NOMO-1 treated with DMSO at 0.1 percent for 48 hours (cell line): ENCODE measurements at regions not wholly inside any gene's neighbourhood (a gene's known extent, or its start where the extent isn't known, plus 50 kb on each side); places are given as distances from the start of the nearest gene placed in this dataset.
A peak's percentile ranks its signal among the peaks of the same experiment; 100 is the strongest.

Source experiments
- DNase-seq: peaks from one replicate; lab custom pipeline; 2025; ENCODE audit not compliant: unreplicated experiment; lab: John Stamatoyannopoulos, UW

DNA sequence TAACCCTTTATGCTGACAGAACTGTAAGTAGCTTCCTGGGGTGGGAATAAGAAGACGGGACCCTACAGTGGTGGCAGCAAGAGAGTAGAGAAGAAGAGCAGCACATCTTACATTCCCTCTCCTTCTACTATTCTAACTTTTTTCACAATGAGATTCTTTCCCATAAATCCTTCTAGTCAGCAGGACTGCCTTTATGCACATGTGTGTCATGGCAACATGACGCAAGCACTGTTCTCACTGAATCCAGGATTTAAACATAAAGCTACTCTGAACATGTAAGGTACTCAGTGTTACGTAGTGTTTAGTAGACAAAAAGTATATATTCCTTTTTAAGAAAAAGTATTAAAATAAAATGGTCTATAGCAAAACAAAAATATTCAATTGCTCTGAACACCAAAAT, 309.7 kb upstream of the LYPLAL1 start:
- no peak for DNase-seq

DNA sequence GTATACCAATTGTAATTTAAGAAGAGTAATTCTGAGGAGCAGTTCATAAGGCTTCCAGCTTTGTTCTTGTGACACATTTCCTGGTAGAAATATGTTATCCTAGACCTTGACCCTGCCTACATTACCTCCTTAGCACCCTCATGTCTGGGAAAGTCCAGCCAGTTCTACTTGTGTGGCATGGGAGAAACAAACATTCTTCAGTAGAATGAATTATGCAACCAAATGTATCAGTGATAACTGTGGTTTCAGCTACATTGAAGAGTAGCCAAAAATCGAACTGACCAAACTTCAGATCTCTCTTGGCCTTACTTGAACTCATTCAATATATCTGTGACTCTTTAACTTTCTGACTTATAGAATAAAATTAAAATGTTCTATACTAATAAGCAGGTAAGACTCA, 308.1 kb upstream of the LYPLAL1 start:
- DNase-seq: no peak

DNA sequence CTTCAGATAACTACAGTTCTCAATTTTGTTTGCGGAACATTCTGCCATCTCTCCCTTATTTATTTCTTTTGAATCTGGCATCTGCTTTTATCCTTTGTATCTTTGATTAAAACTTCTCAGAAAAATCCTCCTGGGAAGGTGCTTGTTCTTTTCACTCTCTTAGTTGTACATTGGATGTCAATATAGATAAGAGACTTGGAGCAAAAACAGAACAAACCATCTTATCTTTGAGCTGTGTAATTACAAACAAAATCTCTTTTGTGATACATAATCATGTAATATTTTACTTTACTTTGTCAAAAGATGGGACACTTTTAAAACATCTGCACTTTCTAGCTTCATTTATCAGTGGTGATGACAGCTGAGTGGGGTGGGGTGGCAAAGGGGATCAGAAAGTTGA, 307.2 kb upstream of the LYPLAL1 start:
- no peak for DNase-seq

DNA sequence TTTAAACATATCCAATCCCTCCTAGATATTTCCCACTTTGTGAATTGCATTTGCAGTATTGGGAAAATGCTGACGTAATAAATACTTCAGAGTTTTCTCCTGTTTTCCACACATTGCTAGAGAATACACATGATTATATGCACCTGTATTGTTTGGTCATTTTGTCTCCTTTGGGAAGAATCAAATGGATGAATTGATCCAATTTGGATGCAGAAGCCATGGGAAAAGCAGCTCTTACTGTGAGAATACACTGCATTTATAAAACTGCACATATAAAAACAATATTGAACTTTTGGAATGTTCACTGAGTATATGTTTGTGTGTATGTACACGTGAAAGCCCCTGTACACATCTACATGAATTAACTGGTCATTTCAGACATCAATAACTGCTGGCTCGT, 306.6 kb upstream of the LYPLAL1 start:
- DNase-seq: no peak

DNA sequence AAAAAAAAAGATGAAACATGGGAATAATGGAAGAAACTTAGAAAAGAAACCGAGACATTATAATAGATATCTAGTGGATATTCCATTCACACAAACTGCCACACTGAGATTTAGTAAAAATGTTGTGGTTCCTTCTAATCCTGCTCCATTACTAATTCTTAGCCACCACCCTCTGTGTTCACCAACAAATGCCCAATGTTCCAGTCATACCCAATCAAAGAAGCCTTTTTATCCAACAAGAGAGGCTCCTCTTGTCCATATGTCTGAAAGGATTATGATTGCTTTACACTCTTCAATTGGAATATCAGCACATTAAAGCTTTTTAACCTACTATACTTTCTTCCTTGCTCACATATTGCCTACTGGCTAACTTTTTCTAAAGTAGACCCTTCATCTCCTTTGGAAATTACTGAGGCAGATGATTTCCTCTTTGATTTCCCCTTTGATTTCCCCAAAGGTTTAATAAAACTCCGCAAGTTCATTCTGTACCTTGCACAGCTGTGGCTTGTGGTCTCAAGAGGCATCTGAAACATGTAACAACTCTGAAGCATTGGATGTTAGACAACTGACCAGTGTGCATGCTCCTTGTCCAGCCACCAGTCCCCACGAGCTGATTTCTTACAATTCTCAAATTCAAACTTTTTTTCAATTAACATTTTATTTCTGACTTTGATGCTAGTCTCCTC, 305.6 kb upstream of the LYPLAL1 start:
- no peak for DNase-seq

DNA sequence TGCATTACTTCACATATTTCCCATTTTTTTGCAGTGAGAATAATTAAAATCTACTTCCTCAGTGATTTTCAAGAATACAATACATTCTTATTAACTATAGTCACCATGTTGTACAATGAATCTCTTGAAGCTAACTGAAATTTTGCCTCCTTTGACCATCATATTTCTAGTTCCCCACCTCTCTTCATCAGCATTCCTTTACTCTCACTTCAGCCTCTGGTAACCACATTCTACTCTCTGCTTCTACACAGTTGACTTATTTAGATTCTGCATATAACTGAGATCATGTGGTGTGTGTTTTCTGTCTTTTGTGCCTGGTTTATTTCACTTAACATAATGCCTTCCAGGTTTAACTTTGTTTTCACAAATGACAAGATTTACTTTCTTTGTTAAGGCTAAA, 304.4 kb upstream of the LYPLAL1 start:
- DNase-seq: no peak

DNA sequence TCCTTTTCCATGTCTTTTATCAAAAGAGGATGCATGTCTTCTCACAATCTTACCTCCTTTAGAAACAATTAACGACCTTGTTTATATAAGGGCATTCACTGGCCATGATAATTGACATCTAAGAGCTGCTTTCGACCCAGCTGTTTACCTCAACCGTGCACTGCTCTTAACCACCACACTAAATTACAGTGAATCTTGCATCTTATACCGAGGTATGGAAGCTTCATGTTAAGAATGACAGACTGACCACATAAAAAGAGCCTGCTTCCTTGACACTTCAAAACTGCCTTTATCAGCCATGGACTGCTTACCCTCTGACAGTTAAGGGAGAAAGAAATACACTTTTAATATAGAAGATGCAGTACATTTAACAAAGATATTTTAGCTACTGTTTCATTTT, 301.7 kb upstream of the LYPLAL1 start:
- no peak for DNase-seq

DNA sequence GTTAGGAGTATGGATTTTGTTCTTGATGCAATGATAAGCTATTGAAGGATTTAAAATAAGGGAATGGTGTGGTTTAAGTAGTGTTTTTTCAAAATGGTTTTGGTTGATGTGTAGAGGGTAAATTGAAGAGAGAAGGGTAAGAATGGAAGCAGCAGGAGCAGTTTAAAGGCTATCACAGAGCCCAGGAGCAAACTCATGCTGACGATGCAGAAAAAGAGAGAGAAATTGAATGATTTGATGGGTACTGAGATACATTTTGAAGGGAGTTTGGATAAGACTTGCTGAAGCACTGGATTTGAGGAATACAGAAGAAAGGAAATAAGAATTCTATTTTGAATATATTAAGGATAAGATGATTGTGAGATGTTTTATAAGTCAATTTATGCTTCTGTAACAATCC, 300.8 kb upstream of the LYPLAL1 start:
- no peak for DNase-seq

DNA sequence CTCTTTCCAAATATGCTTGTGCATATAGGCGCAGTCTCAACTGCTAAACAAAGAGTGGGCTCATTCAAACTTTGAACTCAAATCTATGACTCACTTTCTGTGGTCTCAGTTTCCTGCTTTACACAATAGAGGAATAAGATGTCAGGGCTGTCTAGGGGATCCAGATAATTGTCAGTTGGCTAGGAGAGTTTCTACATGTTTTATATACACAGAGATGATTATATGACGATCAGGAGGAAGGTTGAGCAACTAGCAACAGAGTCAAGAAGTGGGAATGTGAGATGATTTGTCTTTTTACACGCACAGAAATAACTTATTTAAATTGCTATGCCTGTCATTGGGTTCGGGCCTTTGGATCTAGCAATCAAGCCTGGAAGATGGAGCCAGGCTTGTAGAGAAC, 299.4 kb upstream of the LYPLAL1 start:
- peak; percentile 99 for DNase-seq

DNA sequence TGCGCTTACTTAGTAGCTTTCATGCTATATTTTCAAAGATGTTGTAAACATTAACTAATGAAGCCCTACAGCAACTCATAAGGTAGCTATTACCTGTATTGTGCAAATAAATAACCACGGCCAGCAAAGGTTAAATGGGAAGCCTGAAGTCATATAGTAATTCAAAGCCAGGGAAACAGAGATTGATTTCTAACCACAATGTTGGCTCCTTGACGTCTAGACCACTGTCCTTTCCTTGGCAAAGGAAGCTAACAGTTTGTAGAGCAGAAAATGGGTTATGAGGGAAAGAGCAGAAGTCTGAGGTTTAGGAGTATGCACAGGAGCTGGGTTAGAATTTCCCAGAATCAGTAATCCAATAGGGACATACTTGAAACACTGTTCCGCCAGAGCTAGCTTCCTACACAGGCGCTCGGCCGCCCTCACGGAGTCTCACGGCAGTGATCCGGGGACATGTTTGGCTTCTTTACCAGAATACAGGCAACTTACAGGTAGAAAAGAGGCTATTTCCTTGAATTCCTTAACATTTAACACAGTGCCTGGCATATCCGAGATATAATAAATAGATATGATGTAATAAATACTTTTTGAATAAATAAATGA, 298.8 kb upstream of the LYPLAL1 start:
- DNase-seq: no peak

DNA sequence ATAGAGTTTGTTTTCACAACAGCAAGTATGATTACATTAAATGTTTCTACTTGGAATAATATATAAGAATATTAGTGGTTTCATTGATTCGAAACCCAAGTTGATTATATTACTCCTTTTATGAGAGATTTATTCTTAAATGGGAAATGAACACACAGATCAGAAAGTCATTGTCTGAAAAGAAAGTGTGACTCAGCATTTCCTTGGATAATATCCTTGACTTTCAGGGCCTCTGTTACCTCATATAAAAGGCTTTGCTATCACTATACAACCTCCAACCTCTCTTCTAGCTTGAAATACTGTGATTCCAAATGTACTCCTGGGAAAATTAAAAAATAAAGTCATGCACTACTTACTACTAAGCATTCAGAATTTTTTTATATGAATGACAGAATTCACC, 295.3 kb upstream of the LYPLAL1 start:
- peak; percentile 8 for DNase-seq

DNA sequence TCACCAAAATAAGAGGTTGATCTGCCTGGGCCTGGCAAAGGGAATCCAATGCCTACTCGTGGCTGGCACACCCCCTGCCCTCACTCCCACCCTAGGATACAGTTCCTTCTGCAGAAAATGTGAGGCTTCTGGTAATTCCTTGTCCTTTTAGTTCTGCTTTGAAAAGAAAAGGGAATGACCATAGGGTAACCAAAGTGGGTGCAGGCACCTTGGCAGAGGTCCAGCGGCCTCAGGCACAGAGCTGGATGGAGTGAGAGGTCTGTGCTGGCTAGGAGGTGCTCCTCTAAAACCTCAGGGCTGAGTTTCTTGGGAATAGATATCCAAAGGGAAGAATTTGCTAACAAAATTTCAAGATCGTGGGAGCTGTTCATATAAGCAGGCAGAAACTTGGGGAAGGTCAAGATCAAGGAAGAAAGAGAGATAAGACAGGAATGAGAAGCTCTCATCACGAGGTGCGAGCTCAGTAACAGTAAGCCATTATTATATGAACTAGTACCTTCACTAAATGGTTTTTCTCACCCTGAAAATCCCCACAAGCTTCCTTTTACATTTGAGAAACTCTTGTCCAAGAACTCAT, 293.1 kb upstream of the LYPLAL1 start:
- no peak for DNase-seq

DNA sequence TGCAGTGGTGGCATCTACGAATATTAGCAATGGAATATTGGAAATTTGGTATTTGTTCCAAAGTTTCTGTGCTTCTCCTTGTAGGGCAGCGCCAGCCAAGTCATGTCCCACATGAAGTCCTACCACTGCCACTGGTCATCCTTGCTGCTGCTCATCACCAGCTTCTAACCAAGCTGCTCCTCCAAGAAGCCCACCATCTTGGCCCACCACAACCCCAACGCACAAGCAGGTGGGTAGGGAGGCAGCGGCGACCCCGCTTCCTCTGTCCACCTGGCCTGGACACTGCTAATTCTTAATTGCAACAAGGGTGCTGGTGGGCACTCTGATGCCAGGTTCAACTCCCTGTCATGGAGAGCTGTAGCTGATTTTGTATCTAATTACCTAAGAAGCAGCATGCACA, 291.2 kb upstream of the LYPLAL1 start:
- no peak for DNase-seq

DNA sequence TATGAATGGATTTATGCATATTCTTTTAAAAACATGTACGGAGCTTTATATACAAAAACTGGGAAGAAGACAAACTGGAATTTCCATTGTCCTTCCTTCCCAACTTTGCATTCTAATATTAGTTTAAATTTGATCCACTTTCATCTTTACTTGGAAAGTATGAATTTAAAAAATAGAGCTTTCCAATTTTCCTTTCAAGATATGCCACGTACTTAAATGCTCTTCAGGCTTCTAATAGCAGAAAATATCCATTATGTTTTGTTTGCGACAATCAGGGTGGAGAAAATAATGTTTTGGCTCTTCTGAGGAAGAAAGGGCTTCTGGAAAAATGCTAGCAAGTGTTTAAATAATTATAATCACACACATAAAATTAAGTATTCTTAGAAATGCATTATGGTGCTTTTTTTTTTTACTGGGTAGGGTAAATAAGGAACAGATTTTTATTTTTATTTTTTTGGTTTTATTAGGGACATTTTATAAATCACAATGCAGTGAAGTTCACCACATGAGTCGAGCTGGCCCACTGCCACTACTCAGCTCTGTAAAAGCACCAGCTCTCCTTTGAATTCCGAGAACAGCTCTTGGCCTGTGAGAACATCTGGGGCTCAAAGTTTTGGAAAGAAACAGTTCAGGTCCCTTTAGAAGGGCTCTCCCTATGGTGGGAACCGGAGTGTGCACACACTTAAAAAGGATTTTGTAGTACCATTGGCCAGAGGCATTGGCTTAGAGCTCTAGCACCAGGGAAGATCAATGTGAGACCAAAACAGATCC, 287.4 kb upstream of the LYPLAL1 start:
- DNase-seq: no peak

DNA sequence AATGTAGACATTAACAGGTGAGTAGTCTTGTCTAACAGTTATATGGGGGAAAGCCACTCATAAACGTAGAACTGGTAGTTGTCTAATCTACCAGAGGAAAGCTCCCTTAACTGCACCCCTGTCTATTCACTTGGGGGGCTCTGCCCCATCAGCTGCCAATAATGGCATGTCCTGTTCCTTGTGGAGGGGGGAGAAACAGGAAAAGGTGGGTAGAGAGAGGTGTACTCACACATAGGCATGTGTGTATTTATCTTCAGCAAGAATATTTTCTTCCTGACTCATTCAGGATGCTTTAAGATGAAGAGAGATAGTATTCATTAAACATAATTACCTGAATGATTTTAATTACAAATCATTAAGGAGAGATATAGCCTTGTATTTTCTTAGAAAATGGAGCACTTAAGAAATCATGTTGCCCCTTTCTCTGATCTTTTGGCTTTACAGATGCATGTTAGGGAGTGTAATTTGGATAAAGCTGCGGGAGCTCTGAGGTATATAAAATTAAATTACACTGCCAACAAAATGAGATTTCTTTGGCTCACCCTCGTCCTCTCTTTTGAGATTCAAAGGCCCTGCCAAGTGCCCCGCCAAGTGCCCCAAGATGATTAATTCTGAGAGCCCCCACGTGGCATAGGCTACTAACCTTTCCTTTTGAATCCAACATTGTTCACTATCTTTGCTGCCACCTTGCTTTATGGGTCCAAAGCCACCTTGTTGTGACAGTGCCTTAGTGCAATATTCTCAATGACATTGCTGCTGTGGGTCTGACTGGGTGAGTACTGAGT, 286.3 kb upstream of the LYPLAL1 start:
- DNase-seq: no peak

DNA sequence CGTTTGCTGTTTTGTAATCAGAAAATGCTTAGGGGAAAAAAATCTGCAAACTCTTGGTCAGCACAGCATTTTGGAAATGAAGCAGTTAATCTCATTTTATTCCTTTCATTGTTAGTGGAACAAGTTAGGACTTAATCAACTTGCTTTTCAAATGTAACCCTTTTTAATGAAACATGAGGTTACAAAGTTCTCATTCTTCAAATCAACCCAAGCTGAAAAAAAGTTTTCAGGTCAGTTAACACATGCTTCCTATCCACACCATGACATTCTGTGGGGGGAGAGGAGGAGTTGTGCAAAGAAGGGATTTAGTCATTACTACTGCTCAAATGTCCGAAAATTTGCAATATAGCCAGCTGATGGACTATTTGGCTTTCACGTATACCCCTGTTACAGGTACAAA, 283.2 kb upstream of the LYPLAL1 start:
- DNase-seq: no peak

DNA sequence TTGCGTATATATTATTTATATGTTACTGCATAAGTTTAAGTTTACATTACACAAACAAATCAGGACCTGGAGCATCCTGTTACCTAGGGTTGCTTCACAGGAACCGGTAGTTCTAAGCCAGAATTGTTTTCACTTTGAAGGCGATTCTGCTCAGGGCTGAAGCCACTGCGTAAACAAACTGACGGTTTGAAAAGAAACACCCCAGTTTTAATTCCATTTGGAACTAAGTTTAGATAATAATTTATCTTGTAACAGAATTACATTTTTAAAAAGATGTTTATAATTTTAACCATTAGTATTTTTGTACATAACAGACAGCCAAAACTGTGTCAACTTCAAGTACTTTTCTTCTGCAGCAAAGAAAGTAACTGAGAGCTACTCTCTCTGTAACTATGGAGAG, 282.1 kb upstream of the LYPLAL1 start:
- no peak for DNase-seq

DNA sequence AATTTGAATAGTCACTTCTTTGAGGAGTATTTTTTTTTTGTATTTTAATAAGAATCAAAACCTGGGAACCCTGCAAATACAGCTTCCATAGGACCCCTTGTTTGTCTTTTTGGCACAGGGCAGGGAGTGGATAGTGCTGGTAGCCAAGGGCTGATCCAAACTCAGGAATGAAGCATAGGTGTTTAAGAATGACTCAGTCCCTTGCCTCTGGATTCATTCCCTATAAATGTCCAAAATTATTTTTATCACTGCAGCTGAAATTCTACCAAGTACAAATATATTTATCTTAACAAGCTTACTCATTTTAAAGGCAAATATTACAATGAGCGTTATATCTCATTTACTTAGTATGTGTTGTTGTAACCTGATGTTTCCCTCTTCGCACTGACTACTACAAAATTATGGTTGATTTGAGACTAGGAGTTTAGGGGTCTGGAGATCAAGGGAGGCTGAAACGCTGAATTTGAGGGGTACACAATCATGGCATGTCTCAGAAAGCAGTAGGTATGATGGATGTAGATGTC, 278.6 kb upstream of the LYPLAL1 start:
- no peak for DNase-seq

DNA sequence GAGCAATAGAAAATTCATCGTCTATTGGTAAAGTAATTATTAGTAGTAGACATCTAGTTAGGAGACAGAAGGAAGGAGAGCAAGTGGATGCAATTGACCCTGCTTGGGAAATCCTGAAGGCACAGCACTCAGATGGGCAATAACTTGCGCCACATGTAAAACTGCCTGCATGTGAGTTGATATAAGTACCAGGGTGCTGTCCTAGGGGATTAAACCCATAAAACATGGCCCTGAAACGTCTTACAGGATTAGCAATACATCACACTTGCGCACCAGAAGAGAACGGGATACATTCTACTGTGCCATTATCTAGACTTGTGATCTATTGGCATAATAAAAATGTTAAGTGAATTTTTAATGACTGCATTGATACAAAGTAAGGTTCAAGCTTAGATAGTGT, 277.5 kb upstream of the LYPLAL1 start:
- DNase-seq: no peak

DNA sequence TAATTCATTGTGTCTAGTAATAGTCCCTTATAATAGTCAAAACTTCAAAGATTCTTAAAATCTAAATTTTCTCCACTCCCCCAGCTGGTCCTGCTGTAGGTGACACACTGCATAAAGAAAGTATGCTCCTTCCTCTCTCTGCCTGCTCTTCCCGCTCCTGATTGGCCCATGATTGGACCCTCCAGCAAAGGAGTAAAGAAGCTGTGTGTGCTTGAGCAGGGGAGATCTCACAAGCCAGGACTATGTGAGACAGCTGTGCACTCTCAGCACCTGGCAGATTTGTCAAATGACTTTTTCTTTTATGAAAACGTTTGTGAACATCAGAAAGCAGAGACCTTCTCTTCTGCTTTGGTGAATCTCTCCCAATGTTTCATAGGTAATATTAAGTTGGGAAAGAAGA, 274.8 kb upstream of the LYPLAL1 start:
- DNase-seq: no peak

DNA sequence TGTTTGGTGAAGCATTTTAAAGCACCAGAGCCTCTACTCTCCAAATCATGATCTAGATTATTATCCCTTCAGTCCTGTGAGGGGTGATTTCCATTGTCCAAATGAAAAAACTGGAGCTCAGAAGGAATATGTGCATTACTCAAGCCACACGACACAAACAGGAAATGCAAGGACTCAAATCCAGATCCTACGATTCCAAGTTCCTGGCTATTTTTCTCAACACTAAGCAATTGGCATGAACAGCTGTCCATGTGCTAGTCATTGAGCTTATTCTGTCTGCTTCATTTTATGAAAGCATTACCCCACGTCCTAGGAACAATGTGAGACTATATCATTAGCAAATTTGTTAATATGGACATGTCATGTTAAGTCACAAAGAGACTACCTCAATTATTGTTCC, 273.1 kb upstream of the LYPLAL1 start:
- no peak for DNase-seq
